Stimulated activated CD4-positive, alpha-beta T cell treated with anti-CD3 and anti-CD28 coated beads, Interleukin-15, amount 100 ng/mL, for 48 hours (primary cell): ENCODE measurements at regions not wholly inside any gene's neighbourhood (a gene's known extent, or its start where the extent isn't known, plus 50 kb on each side); places are given as distances from the start of the nearest gene placed in this dataset.
"Not testable (repeated sequence)": the region's sequence is repeated elsewhere in the genome, so short reads cannot be mapped to it uniquely, and the experiment has no call there.

Source experiments
- DNase-seq, 2 donors: peaks; one replicate each; pipeline ENCODE4 v3.0.0-alpha.2; 2020; ENCODE audit warnings: low read depth in 2 of 2

GRCh38 chr1:55466373-55466772, 251.2 kb upstream of the USP24 start:
- no peak for DNase-seq

GRCh38 chr1:55464550-55464949, 249.4 kb upstream of the USP24 start:
- no peak for DNase-seq

- no peak for DNase-seq
Measured at GRCh38 chr1:55463814-55464475, 248.8 kb upstream of the USP24 start.

GRCh38 chr1:55457874-55458273, 242.7 kb upstream of the USP24 start:
- DNase-seq, result no peak

- no peak for DNase-seq
Measured at GRCh38 chr1:55456971-55457370, 241.8 kb upstream of the USP24 start.

GRCh38 chr1:55448261-55448660, 233.1 kb upstream of the USP24 start:
- no peak for DNase-seq

- DNase-seq, result no peak
Measured at GRCh38 chr1:55447488-55447887, 232.3 kb upstream of the USP24 start.

- DNase-seq, result no peak
Measured at GRCh38 chr1:55446351-55446750, 231.2 kb upstream of the USP24 start.

GRCh38 chr1:55445416-55445815, 230.3 kb upstream of the USP24 start:
- peak in 1 of 2 donors; percentile 1 for DNase-seq

- no peak for DNase-seq
Measured at GRCh38 chr1:55444667-55445066, 229.5 kb upstream of the USP24 start.

GRCh38 chr1:55443175-55443915, 228.2 kb upstream of the USP24 start:
- no peak for DNase-seq

- DNase-seq, result no peak
Measured at GRCh38 chr1:55441489-55441888, 226.3 kb upstream of the USP24 start.

- DNase-seq, result no peak
Measured at GRCh38 chr1:55437692-55438091, 222.5 kb upstream of the USP24 start.

- DNase-seq, result not testable (repeated sequence)
Measured at GRCh38 chr1:55430720-55431119, 215.6 kb upstream of the USP24 start.

GRCh38 chr1:55430206-55430605, 215.0 kb upstream of the USP24 start:
- not testable (repeated sequence) for DNase-seq

GRCh38 chr1:55428944-55429931, 214.1 kb upstream of the USP24 start:
- no peak for DNase-seq

GRCh38 chr1:55428231-55428630, 213.1 kb upstream of the USP24 start:
- no peak for DNase-seq

- no peak for DNase-seq
Measured at GRCh38 chr1:55427606-55428005, 212.4 kb upstream of the USP24 start.

GRCh38 chr1:55426619-55427018, 211.5 kb upstream of the USP24 start:
- no peak for DNase-seq

- DNase-seq, result no peak
Measured at GRCh38 chr1:55426156-55426555, 211.0 kb upstream of the USP24 start.

GRCh38 chr1:55425310-55425930, 210.3 kb upstream of the USP24 start:
- no peak for DNase-seq

GRCh38 chr1:55423376-55423775, 208.2 kb upstream of the USP24 start:
- DNase-seq, result no peak
